PC-9 (cell line): ENCODE measurements at regions not wholly inside any gene's neighbourhood (a gene's known extent, or its start where the extent isn't known, plus 50 kb on each side); places are given as distances from the start of the nearest gene placed in this dataset.

Experiments used
- BruUV-seq: library from RNA; stranded (reverse); fragments of 400-500 nt; replicated peaks from 2 replicates; lab custom pipeline; 2021; lab: Mats Ljungman, UMichigan
- CTCF ChIA-PET: fragments of 300-600 bp; sonication (Branson Sonifier 250); formaldehyde crosslinking; loops from one replicate; lab custom pipeline; 2022; ENCODE audit warnings: antibody characterized with exemption; lab: Charles Lee
- POLR2A ChIA-PET: fragments of 300-600 bp; sonication (Branson Sonifier 250); formaldehyde crosslinking; loops from one replicate; lab custom pipeline; 2022; ENCODE audit warnings: antibody characterized with exemption; ENCODE audit not compliant: unreplicated experiment; lab: Charles Lee
- DNase-seq, 2 experiments: peaks; one replicate each; pipeline versions ENCODE4 v3.0.0 to v3.0.0-alpha.2; 2015 to 2022; ENCODE audit warnings: mixed read lengths in 1 of 2
- H2AFZ ChIP-seq: fragments of 200-600 bp; sonication (generic); 2 replicates; pipeline ENCODE4 v1.8.1; 2017; ENCODE audit warnings: antibody characterized with exemption
- H3F3A ChIP-seq: fragments of 200-600 bp; sonication (generic); 2 replicates; pipeline ENCODE4 v1.8.1; 2017; ENCODE audit warnings: antibody characterized with exemption, mild to moderate bottlenecking, low read depth; ENCODE audit not compliant: insufficient read depth
- H3K27ac ChIP-seq: fragments of 200-600 bp; sonication (generic); 2 replicates; pipeline ENCODE4 v1.6.1; 2016; ENCODE audit warnings: mixed run types
- H3K27me3 ChIP-seq: fragments of 200-600 bp; sonication (generic); 2 replicates; pipeline ENCODE4 v1.6.1; 2016; ENCODE audit warnings: low read depth, mixed run types; ENCODE audit not compliant: insufficient read depth
- H3K36me3 ChIP-seq: fragments of 200-600 bp; sonication (generic); 2 replicates; pipeline ENCODE4 v1.6.1; 2016; ENCODE audit warnings: low read depth, mixed run types
- H3K4me1 ChIP-seq: fragments of 200-600 bp; sonication (generic); replicated peaks from 2 replicates; pipeline ENCODE4 v1.6.1; 2016; ENCODE audit warnings: mixed run types; ENCODE audit not compliant: insufficient read depth
- H3K4me2 ChIP-seq: fragments of 200-600 bp; sonication (generic); 2 replicates; pipeline ENCODE4 v1.6.1; 2017; ENCODE audit warnings: mixed run types
- H3K4me3 ChIP-seq: fragments of 200-600 bp; sonication (generic); 2 replicates; pipeline ENCODE4 v1.6.1; 2016; ENCODE audit warnings: mixed run types
- H3K79me2 ChIP-seq: fragments of 200-600 bp; sonication (generic); 2 replicates; pipeline ENCODE4 v1.6.1; 2017; ENCODE audit warnings: low read depth, mixed run types
- H3K9me2 ChIP-seq: fragments of 200-600 bp; sonication (generic); 2 replicates; pipeline ENCODE4 v1.8.1; 2017; ENCODE audit warnings: mild to moderate bottlenecking; ENCODE audit not compliant: insufficient read depth
- H3K9me3 ChIP-seq: fragments of 200-600 bp; sonication (generic); 2 replicates; pipeline ENCODE4 v1.8.1; 2016; ENCODE audit warnings: low read depth; ENCODE audit not compliant: insufficient read depth
- H4K20me1 ChIP-seq: fragments of 200-600 bp; sonication (generic); 2 replicates; pipeline ENCODE4 v1.8.1; 2017; ENCODE audit not compliant: insufficient read depth
- EZH2 ChIP-seq: fragments of 200-600 bp; sonication (generic); IDR thresholded peaks from 2 replicates; pipeline ENCODE4 v1.8.0; 2017; ENCODE audit warnings: antibody characterized with exemption, low read depth
- intact Hi-C: fragments of 100-400 bp; cut with micrococcal nuclease; formaldehyde crosslinking; loops from one replicate; pipeline ENCODE4 v1.10.0; 2022; ENCODE audit not compliant: unreplicated experiment
- TF ChIP-seq, protein P1 (sequence below): fragments of 200-600 bp; sonication (generic); conservative IDR thresholded peaks from 2 replicates; pipeline ENCODE4 v1.6.1; 2017; ENCODE audit warnings: mixed run types, antibody characterized with exemption, mild to moderate bottlenecking, moderate library complexity

- Histone ChIP-seq H3K27me3 (no peaks in the 10 kb centered on the region), H3K4me1 (no peaks in the 10 kb centered on the region), H3K36me3 (no peaks in the 10 kb centered on the region), H3K4me2 (no peak overlapping the region), H3K9me3 (peaks cover 2% of the 10 kb centered on the region; the same call in 1 of the 2 replicates), H3K4me3 (no peak overlapping the region), H3F3A (no peaks in the 10 kb centered on the region), H3K9me2 (no peaks in the 10 kb centered on the region), H2AFZ (no peak overlapping the region), H4K20me1 (no peaks in the 10 kb centered on the region), H3K79me2 (no peaks in the 10 kb centered on the region), H3K27ac (no peak overlapping the region)
- POLR2A ChIA-PET: no interaction called here
- no peak for TF ChIP-seq EZH2
- TF ChIP-seq, protein P1, sequence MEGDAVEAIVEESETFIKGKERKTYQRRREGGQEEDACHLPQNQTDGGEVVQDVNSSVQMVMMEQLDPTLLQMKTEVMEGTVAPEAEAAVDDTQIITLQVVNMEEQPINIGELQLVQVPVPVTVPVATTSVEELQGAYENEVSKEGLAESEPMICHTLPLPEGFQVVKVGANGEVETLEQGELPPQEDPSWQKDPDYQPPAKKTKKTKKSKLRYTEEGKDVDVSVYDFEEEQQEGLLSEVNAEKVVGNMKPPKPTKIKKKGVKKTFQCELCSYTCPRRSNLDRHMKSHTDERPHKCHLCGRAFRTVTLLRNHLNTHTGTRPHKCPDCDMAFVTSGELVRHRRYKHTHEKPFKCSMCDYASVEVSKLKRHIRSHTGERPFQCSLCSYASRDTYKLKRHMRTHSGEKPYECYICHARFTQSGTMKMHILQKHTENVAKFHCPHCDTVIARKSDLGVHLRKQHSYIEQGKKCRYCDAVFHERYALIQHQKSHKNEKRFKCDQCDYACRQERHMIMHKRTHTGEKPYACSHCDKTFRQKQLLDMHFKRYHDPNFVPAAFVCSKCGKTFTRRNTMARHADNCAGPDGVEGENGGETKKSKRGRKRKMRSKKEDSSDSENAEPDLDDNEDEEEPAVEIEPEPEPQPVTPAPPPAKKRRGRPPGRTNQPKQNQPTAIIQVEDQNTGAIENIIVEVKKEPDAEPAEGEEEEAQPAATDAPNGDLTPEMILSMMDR: no peak
- CTCF ChIA-PET: no interaction called here
- intact Hi-C loops: no loop called here
- no TSS peak for BruUV-seq
- no peak for DNase-seq
These were observed 547.6 kb downstream of the TBC1D32 start for GRCh38 chr6:120786682-120787081.

DNA sequence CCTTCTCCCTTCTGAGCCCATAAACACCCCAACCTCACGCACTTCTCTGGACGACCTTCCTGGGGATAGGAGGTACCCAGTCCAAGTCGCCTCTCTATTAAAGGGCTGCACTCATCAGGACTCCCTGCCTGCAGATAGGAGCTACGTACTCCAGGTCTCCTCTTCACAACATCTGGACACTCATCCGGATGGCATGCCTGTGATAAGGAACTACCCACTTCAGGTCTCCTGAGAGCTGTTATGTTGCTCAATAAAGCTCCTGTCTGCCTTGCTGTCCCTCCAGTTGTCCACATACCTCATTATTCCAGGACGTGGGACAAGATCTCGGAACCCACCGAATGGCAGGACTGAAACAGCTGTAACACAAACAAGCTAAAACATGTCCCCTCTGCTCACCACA is 548.0 kb downstream of the TBC1D32 start:
- Histone ChIP-seq H4K20me1 (no peaks in the 10 kb centered on the region), H3K36me3 (no peaks in the 10 kb centered on the region), H2AFZ (no peak overlapping the region), H3K4me2 (no peak overlapping the region), H3K9me2 (no peaks in the 10 kb centered on the region), H3K79me2 (no peaks in the 10 kb centered on the region), H3K4me1 (no peaks in the 10 kb centered on the region), H3K27me3 (no peaks in the 10 kb centered on the region), H3K4me3 (no peak overlapping the region), H3K9me3 (no peaks in the 10 kb centered on the region), H3F3A (no peaks in the 10 kb centered on the region), H3K27ac (no peak overlapping the region)
- DNase-seq: no peak
- no TSS peak for BruUV-seq
- TF ChIP-seq EZH2: no peak
- TF ChIP-seq, protein P1: no peak
- intact Hi-C loops: no loop called here
- POLR2A ChIA-PET: no interaction called here
- CTCF ChIA-PET: no interaction called here

DNA sequence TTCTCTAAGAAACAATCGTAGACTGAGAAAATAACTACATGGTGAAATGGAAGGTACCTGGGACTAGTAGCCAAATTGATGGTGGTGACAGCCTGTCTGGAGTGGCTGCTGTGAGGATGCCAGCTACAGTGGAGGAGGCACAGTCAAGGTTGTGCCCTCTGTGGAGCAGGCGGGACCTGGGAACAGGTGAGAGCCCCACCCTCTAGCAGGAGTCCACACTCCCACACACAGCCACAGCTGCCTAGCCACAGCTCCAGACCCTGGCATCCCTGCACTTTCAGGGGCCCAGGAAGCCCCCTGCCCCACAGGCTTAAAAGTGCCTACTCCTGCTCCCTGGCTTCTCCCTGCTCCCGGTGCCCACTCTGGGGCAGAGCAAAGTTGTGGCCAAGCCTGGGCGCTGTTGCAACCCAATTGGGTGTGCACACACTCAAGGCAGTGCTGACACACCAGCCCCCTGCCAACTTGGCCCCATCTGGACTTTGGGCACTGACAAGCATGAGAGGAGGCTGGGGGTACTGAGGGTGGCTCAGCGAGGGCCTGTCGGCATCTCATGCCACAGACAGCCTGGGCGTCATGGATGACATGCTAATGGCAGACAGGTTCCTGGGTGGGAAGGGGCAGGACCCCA is 548.7 kb downstream of the TBC1D32 start:
- Histone ChIP-seq H3K27ac (no peak overlapping the region), H3F3A (no peaks in the 10 kb centered on the region), H3K4me3 (no peak overlapping the region), H3K9me2 (no peaks in the 10 kb centered on the region), H3K4me2 (no peak overlapping the region), H3K9me3 (no peaks in the 10 kb centered on the region), H3K27me3 (no peaks in the 10 kb centered on the region), H4K20me1 (no peaks in the 10 kb centered on the region), H3K4me1 (no peaks in the 10 kb centered on the region), H3K36me3 (no peaks in the 10 kb centered on the region), H2AFZ (no peak overlapping the region), H3K79me2 (no peaks in the 10 kb centered on the region)
- no TSS peak for BruUV-seq
- no peak for TF ChIP-seq EZH2
- TF ChIP-seq, protein P1: no peak
- CTCF ChIA-PET: no interaction called here
- intact Hi-C loops: no loop called here
- DNase-seq: no peak
- POLR2A ChIA-PET: no interaction called here
